GM12892 (cell line): ENCODE measurements at regions not wholly inside any gene's neighbourhood (a gene's known extent, or its start where the extent isn't known, plus 50 kb on each side); places are given as distances from the start of the nearest gene placed in this dataset.

Experiments
- POLR2A ChIP-seq: IDR thresholded peaks from 2 replicates; pipeline ENCODE4 v1.6.1; 2011; ENCODE audit warnings: low read depth, low read length, control low read depth
- POLR2AphosphoS5 ChIP-seq: IDR thresholded peaks from 2 replicates; pipeline ENCODE4 v1.6.1; 2011; ENCODE audit warnings: low read depth, low read length, control low read depth
- TAF1 ChIP-seq: IDR thresholded peaks from 2 replicates; pipeline ENCODE4 v1.6.1; 2011; ENCODE audit warnings: low read depth, mild to moderate bottlenecking, control low read depth, low read length, borderline replicate concordance

DNA sequence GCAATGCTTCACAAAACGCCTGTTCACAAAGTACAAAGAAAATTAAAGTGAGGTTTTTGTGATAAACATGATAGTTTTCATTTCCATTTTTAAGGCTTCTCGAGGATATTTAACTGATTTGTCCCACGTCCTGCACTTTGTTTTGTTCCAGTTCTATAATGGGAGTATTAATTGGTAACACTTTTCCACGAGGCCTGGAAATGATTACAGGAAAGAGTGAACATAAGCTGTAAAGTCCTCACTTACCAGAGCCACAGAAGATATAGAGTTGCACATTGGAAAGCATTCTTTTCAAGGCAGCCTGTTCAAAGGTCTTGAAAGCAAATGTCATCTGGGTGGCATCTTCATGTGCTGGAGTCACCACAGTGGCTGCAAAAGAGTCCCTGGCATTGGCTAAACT, 1236.6 kb downstream of the BCL11B start:
- TF ChIP-seq TAF1: no peak
- TF ChIP-seq POLR2AphosphoS5: no peak
- no peak for TF ChIP-seq POLR2A
